ENCODE measurements at regions not wholly inside any gene's neighbourhood (a gene's known extent, or its start where the extent isn't known, plus 50 kb on each side); places are given as distances from the start of the nearest gene placed in this dataset.

GRCh38 chr14:43803076-43803689, 703.9 kb downstream of the FSCB start:
- Histone ChIP-seq H3K9ac (replicated peaks; ENCODE audit: extremely low read depth, insufficient read depth, low read length) (no peak overlapping the region), H2AFZ (ENCODE audit: low read depth, low read length) (no peak overlapping the region), H3K4me3 (replicated peaks in 1 of 3; ENCODE audit: insufficient read depth in 1 of 3, low read depth in 1 of 3, low read length in 3 of 3) (no peak overlapping the region), H3K79me2 (ENCODE audit: control insufficient read depth, insufficient read depth, low read length) (no peaks in the 10 kb centered on the region), H4K20me1 (replicated peaks; ENCODE audit: control insufficient read depth, extremely low read depth, insufficient read depth, low read length) (no peaks in the 10 kb centered on the region), H3K4me2 (ENCODE audit: insufficient read depth, low read length) (no peak overlapping the region), H3K27ac (ENCODE audit: insufficient read depth, low read depth, low read length) (no peak overlapping the region), H3K9me3 (replicated peaks; ENCODE audit: control insufficient read depth, insufficient read depth, low read length) (no peaks in the 10 kb centered on the region), H3K36me3 (ENCODE audit: control insufficient read depth in 2 of 2, extremely low read depth in 1 of 2, insufficient read depth in 2 of 2, low read length in 2 of 2) (no peaks in the 10 kb centered on the region), H3K9me1 (replicated peaks; ENCODE audit: control insufficient read depth, extremely low read depth, insufficient read depth, low read length) (no peaks in the 10 kb centered on the region), H3K4me1 (ENCODE audit: control insufficient read depth, extremely low read depth, insufficient read depth, low read length) (no peaks in the 10 kb centered on the region), H3K27me3 (ENCODE audit: control insufficient read depth in 2 of 2, insufficient read depth in 2 of 2, low read length in 2 of 2) (no peaks in the 10 kb centered on the region)
- TF ChIP-seq MAX (IDR thresholded peaks at IDR 0.05; ENCODE audit: insufficient read depth, insufficient read length) (no peak), POLR2AphosphoS5 (IDR thresholded peaks at IDR 0.05; ENCODE audit: insufficient read depth, low read depth, low read length) (no peak), FOS (IDR thresholded peaks at IDR 0.05; ENCODE audit: borderline replicate concordance, insufficient read depth, low read length) (no peak), JUN (IDR thresholded peaks at IDR 0.05; ENCODE audit: borderline replicate concordance, insufficient read depth, insufficient read length, low read depth) (no peak), EZH2 (IDR thresholded peaks at IDR 0.05; ENCODE audit: borderline replicate concordance, low read depth, low read length, severe bottlenecking) (no peak), CTCF (IDR thresholded peaks at IDR 0.05; ENCODE audit: extremely low read depth in 1 of 2, insufficient read depth in 1 of 2, low read depth in 1 of 2, low read length in 2 of 2) (no peak), MYC (IDR thresholded peaks at IDR 0.05; ENCODE audit: low read depth, low read length) (no peak), POLR2A (IDR thresholded peaks at IDR 0.05; ENCODE audit: low read depth, low read length) (no peak)
- FAIRE-seq (no peak), DNase-seq (ENCODE audit: low read depth, low spot score) (no peak)
- no TSS peak for BruUV-seq (replicated peaks)
- intact Hi-C loops (cut with micrococcal nuclease), result no loop called here
- dilution Hi-C loops (cut with MboI; ENCODE audit: extremely low pct_ligation_motif_present, low sequenced_read_pairs), result no loop called here
- CTCF ChIA-PET, result no interaction called here
- POLR2A ChIA-PET, result no interaction called here

Data from endothelial cell of umbilical vein (primary cell).